Aorta (tissue), 5 donors: ENCODE measurements at regions not wholly inside any gene's neighbourhood (a gene's known extent, or its start where the extent isn't known, plus 50 kb on each side); places are given as distances from the start of the nearest gene placed in this dataset.

Experiments
- ATAC-seq: fragments of 200-7000 bp; cut with Tn5 transposase; one replicate; pipeline ENCODE4 v1.9.1; 2022; ENCODE audit warnings: moderate library complexity; ENCODE audit not compliant: low FRiP score
- DNase-seq, 2 donors: peaks; one replicate each; pipeline ENCODE4 v3.0.0-alpha.2; 2020
- H3K27ac ChIP-seq, 2 donors: one replicate each; pipeline ENCODE4 v1.5.1; 2013; ENCODE audit warnings: low read length in 2 of 2, mild to moderate bottlenecking in 2 of 2, moderate library complexity in 2 of 2, control low read depth in 1 of 2, inconsistent platforms in 1 of 2, low read depth in 1 of 2
- H3K27me3 ChIP-seq, 2 donors: one replicate each; pipeline ENCODE4 v1.6.1; 2013; ENCODE audit warnings: control low read depth in 1 of 2, low read length in 1 of 2, mild to moderate bottlenecking in 1 of 2, moderate library complexity in 1 of 2; ENCODE audit not compliant: insufficient read depth in 2 of 2, control insufficient read depth in 1 of 2
- H3K36me3 ChIP-seq, 2 donors: one replicate each; pipeline ENCODE4 v1.6.1; 2013; ENCODE audit warnings: control low read depth in 1 of 2, low read length in 1 of 2, mild to moderate bottlenecking in 1 of 2; ENCODE audit not compliant: insufficient read depth in 2 of 2, control insufficient read depth in 1 of 2
- H3K4me1 ChIP-seq, 2 donors: one replicate each; pipeline ENCODE4 v1.6.1; 2013; ENCODE audit warnings: low read length in 2 of 2, control low read depth in 1 of 2, mild to moderate bottlenecking in 1 of 2, moderate library complexity in 1 of 2; ENCODE audit not compliant: insufficient read depth in 2 of 2, control insufficient read depth in 1 of 2
- H3K4me3 ChIP-seq, 2 donors: one replicate each; pipeline ENCODE4 v1.5.1; 2013; ENCODE audit warnings: low read length in 2 of 2, control low read depth in 1 of 2, mild to moderate bottlenecking in 1 of 2
- H3K9me3 ChIP-seq: one replicate; pipeline ENCODE4 v1.6.1; 2013; ENCODE audit warnings: mild to moderate bottlenecking, low read length; ENCODE audit not compliant: control insufficient read depth
- WGBS, 2 donors: extraction: QIAGEN DNeasy Blood & Tissue Kit; methylation state at CpG; one replicate each; pipeline ENCODE4 v1.1.7; 2013; 5-methylcytosine and 5-hydroxymethylcytosine counted together
- intact Hi-C, 2 donors: fragments of 100-400 bp; cut with DNase I; formaldehyde crosslinking; loops; one replicate each; pipeline versions ENCODE4 v1.14.2 to v1.15.0; 2022
- donor health status: healthy with polysubstance abuse.
- donor health status: Bipolar disorder and iron deficiency.
- donor health status: DM: no; HTN: no; CAD: no.
- donor health status: DM: no; HTN: no; CAD: no.
- donor health status: DM: yes; HTN: yes; CAD: no.

DNA sequence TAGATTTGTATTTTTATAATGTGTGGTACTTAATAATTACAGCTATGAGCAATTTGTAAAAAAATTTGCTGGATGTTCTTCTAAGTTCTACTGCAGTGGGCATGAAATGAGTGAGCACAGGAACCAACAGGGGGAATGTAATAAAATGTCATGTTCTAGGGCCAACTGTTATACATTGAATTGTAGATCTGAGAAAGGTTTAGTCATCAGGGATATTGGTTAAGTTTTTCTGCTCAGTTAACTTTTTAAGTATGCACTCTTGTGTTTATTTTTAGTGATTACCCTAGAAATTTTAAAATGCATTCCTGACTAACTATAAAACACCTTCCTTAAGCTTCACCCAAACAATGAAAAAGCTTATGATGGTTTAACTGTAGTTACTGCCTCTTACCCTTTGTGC is 101.8 kb downstream of the CAND1 start:
- no peak overlapping the region for H3K27ac ChIP-seq
- intact Hi-C loops, result no loop called here
- H3K4me3 ChIP-seq, result no peak overlapping the region
- DNase-seq, result no peak
- no peaks in the 10 kb centered on the region for H3K9me3 ChIP-seq
- no peaks in the 10 kb centered on the region for H3K36me3 ChIP-seq
- no peaks in the 10 kb centered on the region for H3K4me1 ChIP-seq
- no peaks in the 10 kb centered on the region for H3K27me3 ChIP-seq
- no peak for ATAC-seq

DNA sequence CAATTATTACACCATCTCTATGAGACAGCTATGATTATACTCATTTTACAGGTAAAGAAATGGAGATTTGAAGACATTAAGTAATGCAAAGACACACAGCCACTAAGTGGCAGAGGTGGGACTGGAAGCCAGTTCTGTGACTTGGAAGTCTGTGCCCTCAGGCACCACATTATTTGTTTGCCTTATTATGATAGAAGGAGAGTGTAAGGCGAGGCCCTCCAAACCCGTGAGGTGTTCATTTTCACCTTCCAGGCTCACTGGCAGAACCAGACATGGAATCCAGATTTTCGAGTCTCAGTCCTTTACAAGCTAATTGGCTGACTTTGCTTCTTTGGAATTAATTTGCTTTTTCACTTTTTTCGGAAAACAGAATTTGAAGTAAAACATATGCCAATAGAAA is 107.9 kb downstream of the CAND1 start:
- ATAC-seq (no peak), DNase-seq (no peak)
- Histone ChIP-seq H3K36me3 (no peaks in the 10 kb centered on the region), H3K27me3 (no peaks in the 10 kb centered on the region), H3K27ac (no peak overlapping the region), H3K9me3 (no peaks in the 10 kb centered on the region), H3K4me1 (no peaks in the 10 kb centered on the region), H3K4me3 (no peak overlapping the region)
- intact Hi-C loops, result no loop called here
- 93 to 98% methylated on average over 4 of the region's 4 CpGs for WGBS, 2 donors

DNA sequence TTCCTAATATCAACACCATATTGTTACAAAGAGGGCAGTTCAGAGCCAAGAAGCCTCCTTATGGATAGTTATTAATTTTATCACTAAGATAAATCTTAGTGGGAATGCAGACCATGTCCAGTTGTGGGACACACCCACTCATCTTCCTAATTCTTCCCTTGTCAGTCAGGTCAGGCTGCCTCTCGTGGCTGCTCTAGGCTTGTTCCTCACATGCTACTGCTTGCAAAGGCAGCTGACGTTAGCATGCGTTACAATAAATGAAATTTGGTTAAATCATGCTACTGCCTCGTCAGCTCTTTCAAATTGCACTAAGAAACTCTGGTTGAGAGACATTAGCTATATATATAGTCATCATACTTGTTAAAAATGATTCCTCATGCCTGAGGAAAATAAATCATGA is 108.4 kb downstream of the CAND1 start:
- no peaks in the 10 kb centered on the region for H3K9me3 ChIP-seq
- DNase-seq, result no peak
- no peaks in the 10 kb centered on the region for H3K36me3 ChIP-seq
- no peak overlapping the region for H3K27ac ChIP-seq
- no peaks in the 10 kb centered on the region for H3K4me1 ChIP-seq
- no peaks in the 10 kb centered on the region for H3K27me3 ChIP-seq
- intact Hi-C loops, result no loop called here
- ATAC-seq, result no peak
- no peak overlapping the region for H3K4me3 ChIP-seq
- WGBS, 2 donors, result 96 to 97% methylated on average over 4 of the region's 4 CpGs

DNA sequence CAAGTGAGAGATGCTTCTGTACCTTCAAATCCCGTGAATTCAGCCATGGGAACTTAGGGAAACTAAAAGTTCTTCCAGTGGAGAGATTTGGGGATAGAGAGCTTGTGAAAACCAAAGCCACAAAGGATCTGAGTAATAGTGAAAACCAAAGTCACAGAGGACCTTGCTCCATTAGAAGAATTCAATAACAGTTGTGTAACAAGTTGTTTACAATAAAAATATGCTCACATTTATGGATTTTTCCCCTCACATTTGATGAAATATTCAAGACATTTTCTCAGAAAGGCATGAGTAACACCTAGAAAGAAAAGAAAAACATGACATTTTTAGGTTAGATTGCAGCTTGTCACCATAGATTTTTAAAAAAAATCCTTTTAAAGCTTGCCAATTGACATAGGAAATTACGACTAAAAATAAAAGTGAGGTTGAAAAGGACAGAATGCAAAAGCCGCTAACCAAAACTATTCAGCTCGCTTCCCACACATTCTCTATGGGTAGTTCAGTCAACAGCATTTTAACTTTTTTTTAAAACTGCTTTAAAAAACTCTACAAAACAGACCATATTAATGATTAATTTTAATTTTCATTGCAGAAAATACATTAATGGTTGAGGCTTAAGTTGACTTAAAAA is 113.2 kb downstream of the CAND1 start:
- H3K36me3 ChIP-seq, result no peaks in the 10 kb centered on the region
- no peak overlapping the region for H3K27ac ChIP-seq
- H3K4me3 ChIP-seq, result no peak overlapping the region
- H3K9me3 ChIP-seq, result no peaks in the 10 kb centered on the region
- DNase-seq (no peak), ATAC-seq (no peak)
- 17 to 23% methylated on average over 4 of the region's 4 CpGs for WGBS, 2 donors
- intact Hi-C loops, result no loop called here
- H3K27me3 ChIP-seq, result no peaks in the 10 kb centered on the region
- H3K4me1 ChIP-seq, result no peaks in the 10 kb centered on the region

DNA sequence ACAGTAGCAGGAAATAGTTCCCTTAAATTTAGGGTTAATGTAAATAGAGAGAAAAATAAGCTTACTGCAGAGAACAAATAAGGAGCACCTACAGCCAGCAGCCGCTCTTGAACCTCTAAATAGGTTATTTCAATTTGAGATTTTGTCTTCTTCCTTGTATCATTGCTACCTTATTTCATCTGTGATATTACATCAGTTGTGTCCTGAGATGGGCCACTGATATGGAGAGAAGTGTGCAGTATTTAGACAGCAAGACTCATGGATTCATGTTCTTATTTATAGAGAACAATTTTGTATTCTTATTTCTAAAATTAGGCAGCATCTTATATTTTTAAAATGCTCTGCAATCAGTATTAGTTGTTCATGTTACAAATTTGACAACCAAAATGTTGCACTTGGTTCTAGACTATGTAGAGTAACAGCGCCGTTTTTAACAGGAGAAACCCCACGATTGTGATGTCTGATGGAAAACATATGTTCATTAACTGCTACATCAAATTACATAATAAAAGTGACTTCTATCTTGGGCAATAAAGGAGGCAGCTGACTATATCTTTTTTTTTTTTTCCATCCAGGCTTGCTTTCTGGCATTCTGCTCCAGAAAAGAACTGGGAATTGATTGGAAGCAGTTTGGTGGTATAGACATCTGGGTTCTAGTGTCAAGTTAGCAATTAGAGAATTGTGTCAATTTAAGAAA is 117.9 kb downstream of the CAND1 start:
- 65 to 76% methylated on average over 4 of the region's 4 CpGs for WGBS, 2 donors
- intact Hi-C loops, result no loop called here

DNA sequence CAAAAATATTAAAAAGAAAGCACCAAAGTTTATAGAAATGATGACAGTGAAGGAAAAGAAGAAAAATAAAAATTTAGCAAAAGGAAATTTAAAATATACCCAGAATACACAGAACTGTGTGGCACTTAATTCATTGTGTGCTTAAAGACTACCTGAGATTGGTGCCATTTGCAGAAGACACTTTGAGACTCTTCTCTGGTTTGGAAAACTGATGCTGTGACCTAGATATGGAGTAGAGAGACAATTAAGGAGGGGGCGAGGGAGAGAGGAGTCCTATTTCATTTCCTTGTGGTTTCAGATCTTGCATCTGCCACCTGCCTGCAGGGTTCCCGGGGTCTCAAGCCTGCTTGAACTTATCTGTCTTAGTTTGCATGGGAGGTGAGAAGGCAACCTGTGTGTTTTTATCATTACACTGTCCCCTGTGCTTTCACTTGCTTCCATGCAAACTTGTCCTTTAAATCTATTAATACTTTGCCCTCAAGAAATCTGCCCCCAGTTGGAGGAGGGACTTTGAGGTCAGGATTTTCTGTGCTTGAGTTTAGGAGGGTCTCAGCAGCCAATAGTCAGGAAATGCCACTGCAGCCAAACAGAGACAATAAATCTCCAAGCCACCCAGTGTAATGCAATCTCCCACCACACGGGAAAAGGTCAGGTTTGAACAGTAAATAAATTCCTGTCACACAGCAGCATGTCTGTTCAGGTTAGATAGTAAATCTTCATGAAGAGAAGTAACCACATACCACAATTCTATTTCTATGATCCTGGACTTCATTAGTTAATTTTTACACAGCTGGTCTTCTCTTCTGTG is 119.4 kb downstream of the CAND1 start:
- Histone ChIP-seq H3K4me3 (no peak overlapping the region), H3K27ac (no peak overlapping the region), H3K27me3 (no peaks in the 10 kb centered on the region), H3K4me1 (no peaks in the 10 kb centered on the region), H3K9me3 (no peaks in the 10 kb centered on the region), H3K36me3 (no peaks in the 10 kb centered on the region)
- 71 to 74% methylated on average over 3 of the region's 3 CpGs for WGBS, 2 donors
- intact Hi-C loops, result no loop called here
- ATAC-seq (no peak), DNase-seq (no peak)

More for the DNA sequence above, 117.9 kb downstream of the CAND1 start:
- no peak for ATAC-seq
- no peaks in the 10 kb centered on the region for H3K9me3 ChIP-seq
- H3K4me3 ChIP-seq, result no peak overlapping the region
- H3K27ac ChIP-seq, result no peak overlapping the region
- no peaks in the 10 kb centered on the region for H3K36me3 ChIP-seq
- H3K27me3 ChIP-seq, result no peaks in the 10 kb centered on the region
- DNase-seq, result no peak
- H3K4me1 ChIP-seq, result no peaks in the 10 kb centered on the region

DNA sequence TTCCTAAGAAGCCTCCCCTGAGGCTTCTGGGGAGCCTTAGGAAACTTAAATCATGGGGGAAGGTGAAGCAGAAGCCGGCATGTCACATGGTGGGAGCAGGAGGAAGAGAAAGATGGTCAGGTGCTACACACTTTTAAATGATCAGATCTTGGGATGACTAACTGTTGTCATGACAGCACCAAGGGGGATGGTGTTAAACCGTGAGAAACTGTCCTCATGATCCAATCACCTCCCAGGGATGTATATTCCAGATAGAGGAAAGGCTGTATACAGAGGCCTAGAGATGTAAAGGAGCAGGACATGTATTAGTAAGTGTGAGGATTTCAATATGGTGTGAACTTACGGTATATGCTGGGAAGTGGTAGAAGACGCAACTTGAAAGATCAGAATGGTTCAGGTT is 121.1 kb downstream of the CAND1 start:
- Histone ChIP-seq H3K27me3 (no peaks in the 10 kb centered on the region), H3K4me3 (no peak overlapping the region), H3K27ac (no peak overlapping the region), H3K4me1 (no peaks in the 10 kb centered on the region), H3K9me3 (no peaks in the 10 kb centered on the region), H3K36me3 (no peaks in the 10 kb centered on the region)
- intact Hi-C loops, result no loop called here
- DNase-seq (no peak), ATAC-seq (no peak)
- 87 to 96% methylated on average over 4 of the region's 4 CpGs for WGBS, 2 donors

DNA sequence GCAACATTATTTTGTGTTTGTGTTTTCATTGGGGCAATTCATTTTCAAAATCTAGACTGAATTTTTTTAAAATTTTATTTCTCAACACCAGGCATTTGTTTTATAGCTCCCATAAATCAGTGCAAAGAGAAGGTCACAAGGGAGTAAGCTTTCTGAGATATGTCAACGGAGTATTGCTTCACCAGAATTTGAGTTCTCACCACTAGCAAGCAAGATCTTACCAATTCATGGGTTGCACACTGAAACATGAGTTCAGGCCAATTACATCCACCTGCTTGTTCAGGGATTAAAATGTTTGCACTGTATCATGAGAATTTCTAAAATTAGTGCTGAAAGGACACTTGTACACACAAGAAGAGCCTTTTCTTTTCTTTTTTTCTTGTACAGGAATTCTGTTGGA is 121.9 kb downstream of the CAND1 start:
- no peak overlapping the region for H3K4me3 ChIP-seq
- H3K27me3 ChIP-seq, result no peaks in the 10 kb centered on the region
- H3K36me3 ChIP-seq, result no peaks in the 10 kb centered on the region
- H3K27ac ChIP-seq, result no peak overlapping the region
- WGBS, 2 donors, result 99 to 100% methylated on average over 1 of the region's 1 CpG
- H3K4me1 ChIP-seq, result no peaks in the 10 kb centered on the region
- no peak for ATAC-seq
- intact Hi-C loops, result no loop called here
- no peak for DNase-seq
- no peaks in the 10 kb centered on the region for H3K9me3 ChIP-seq

DNA sequence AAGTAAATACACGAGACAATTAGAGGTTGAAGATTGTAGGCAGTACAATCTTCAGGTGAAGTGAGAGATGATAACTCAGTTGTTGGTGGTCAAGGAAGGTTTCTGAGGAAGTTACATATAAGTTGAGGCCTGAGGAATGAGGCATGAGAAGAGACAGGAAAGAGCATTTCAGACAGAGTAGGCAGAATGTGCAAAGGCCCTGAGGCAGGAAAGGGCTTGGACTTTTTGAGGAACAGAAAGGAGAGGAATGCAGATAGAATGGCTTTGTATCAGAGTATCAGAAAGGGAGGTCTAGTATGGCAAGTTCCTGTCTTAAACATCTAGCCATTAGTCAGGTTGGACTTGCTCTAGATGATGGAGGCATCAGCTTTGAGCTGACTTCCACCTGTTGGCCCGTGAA is 122.5 kb downstream of the CAND1 start:
- no peak for ATAC-seq
- H3K9me3 ChIP-seq, result no peaks in the 10 kb centered on the region
- H3K4me1 ChIP-seq, result no peaks in the 10 kb centered on the region
- H3K27me3 ChIP-seq, result no peaks in the 10 kb centered on the region
- H3K36me3 ChIP-seq, result no peaks in the 10 kb centered on the region
- DNase-seq, result no peak
- intact Hi-C loops, result no loop called here
- WGBS, 2 donors, result 97% methylated on average over 2 of the region's 2 CpGs
- H3K27ac ChIP-seq, result no peak overlapping the region
- H3K4me3 ChIP-seq, result no peak overlapping the region
